IMR-90 (cell line): ENCODE measurements at regions not wholly inside any gene's neighbourhood (a gene's known extent, or its start where the extent isn't known, plus 50 kb on each side); places are given as distances from the start of the nearest gene placed in this dataset.

Source experiments
- ATAC-seq: fragments of 200-7000 bp; cut with Tn5 transposase; 2 replicates; pipeline ENCODE4 v1.9.1; 2020; ENCODE audit warnings: low read depth, mild to moderate bottlenecking, moderate library complexity
- BruUV-seq: library from RNA; stranded (reverse); fragments of 400-500 nt; replicated peaks from 2 replicates; lab custom pipeline; 2021; lab: Mats Ljungman, UMichigan
- CTCF ChIA-PET: fragments of 300-600 bp; formaldehyde crosslinking; extraction: SDS; loops from one replicate; lab custom pipeline; 2021; ENCODE audit warnings: antibody characterized with exemption; lab: Yijun Ruan, JAX
- POLR2A ChIA-PET: fragments of 300-600 bp; sonication (Branson Sonifier 250); formaldehyde crosslinking; loops from one replicate; lab custom pipeline; 2022; ENCODE audit warnings: antibody characterized with exemption; ENCODE audit not compliant: unreplicated experiment; lab: Charles Lee
- DNase-seq: peaks from one replicate; pipeline ENCODE4 v3.0.0; 2013
- H2AFZ ChIP-seq: replicated peaks from 2 replicates; pipeline ENCODE3; 2013; ENCODE audit warnings: low read length, mild to moderate bottlenecking; ENCODE audit not compliant: poor library complexity
- H2AK5ac ChIP-seq: 2 replicates; pipeline ENCODE4 v1.6.1; 2013; ENCODE audit warnings: low read depth, low read length, inconsistent platforms
- H2AK9ac ChIP-seq: replicated peaks from 2 replicates; pipeline ENCODE3; 2013; ENCODE audit warnings: mild to moderate bottlenecking, low read depth, low read length, moderate library complexity; ENCODE audit not compliant: poor library complexity
- H2BK120ac ChIP-seq: 2 replicates; pipeline ENCODE4 v1.6.1; 2013; ENCODE audit warnings: low read depth, low read length, inconsistent platforms
- H2BK15ac ChIP-seq: 3 replicates; pipeline ENCODE4 v1.6.1; 2013; ENCODE audit warnings: low read depth, low read length, inconsistent platforms
- H2BK20ac ChIP-seq: 2 replicates; pipeline ENCODE4 v1.6.1; 2013; ENCODE audit warnings: low read depth, mild to moderate bottlenecking, inconsistent platforms, low read length, moderate library complexity
- H2BK5ac ChIP-seq: 2 replicates; pipeline ENCODE4 v1.6.1; 2013; ENCODE audit warnings: mild to moderate bottlenecking, low read depth, low read length, inconsistent platforms; ENCODE audit not compliant: poor library complexity, severe bottlenecking
- H3K14ac ChIP-seq: replicated peaks from 2 replicates; pipeline ENCODE4 v1.6.1; 2013; ENCODE audit warnings: low read depth, low read length, inconsistent platforms
- H3K18ac ChIP-seq: 2 replicates; pipeline ENCODE4 v1.6.1; 2013; ENCODE audit warnings: low read depth, low read length, control low read depth
- H3K23ac ChIP-seq: 2 replicates; pipeline ENCODE4 v1.6.1; 2013; ENCODE audit warnings: low read depth, low read length, inconsistent platforms
- H3K27ac ChIP-seq: 2 replicates; pipeline ENCODE4 v1.5.1; 2013; ENCODE audit warnings: mild to moderate bottlenecking, control low read depth, low read length; ENCODE audit not compliant: insufficient read depth
- H3K27me3 ChIP-seq: 2 replicates; pipeline ENCODE4 v1.6.1; 2013; ENCODE audit warnings: low read length; ENCODE audit not compliant: control insufficient read depth, insufficient read depth
- H3K36me3 ChIP-seq: 2 replicates; pipeline ENCODE4 v1.6.1; 2013; ENCODE audit warnings: low read length, mixed read lengths; ENCODE audit not compliant: control insufficient read depth, insufficient read depth
- H3K4ac ChIP-seq: 2 replicates; pipeline ENCODE4 v1.6.1; 2013; ENCODE audit warnings: low read depth, low read length, inconsistent platforms
- H3K4me1 ChIP-seq: 2 replicates; pipeline ENCODE4 v1.6.1; 2013; ENCODE audit warnings: low read length, mixed read lengths; ENCODE audit not compliant: control insufficient read depth, insufficient read depth
- H3K4me2 ChIP-seq: 2 replicates; pipeline ENCODE4 v1.6.1; 2013; ENCODE audit warnings: low read depth, mild to moderate bottlenecking, control low read depth, low read length, moderate library complexity
- H3K4me3 ChIP-seq: 2 replicates; pipeline ENCODE4 v1.5.1; 2013; ENCODE audit warnings: low read depth, mild to moderate bottlenecking, control low read depth, low read length, moderate library complexity; ENCODE audit not compliant: insufficient read depth
- H3K56ac ChIP-seq: 2 replicates; pipeline ENCODE4 v1.6.1; 2013; ENCODE audit warnings: low read length, inconsistent platforms; ENCODE audit not compliant: insufficient read depth; ENCODE audit errors: extremely low read depth
- H3K79me1 ChIP-seq, 2 experiments: 2 replicates each; pipeline ENCODE4 v1.6.1; 2013; ENCODE audit warnings: low read length in 2 of 2, inconsistent platforms in 1 of 2, low read depth in 1 of 2
- H3K9ac ChIP-seq: 2 replicates; pipeline ENCODE4 v1.6.1; 2013; ENCODE audit warnings: low read depth, low read length, control low read depth
- H3K9me1 ChIP-seq: 2 replicates; pipeline ENCODE4 v1.6.1; 2013; ENCODE audit warnings: low read length, inconsistent platforms; ENCODE audit not compliant: insufficient read depth
- H3K9me3 ChIP-seq: 2 replicates; pipeline ENCODE4 v1.6.1; 2013; ENCODE audit warnings: low read length; ENCODE audit not compliant: control insufficient read depth, insufficient read depth
- H4K20me1 ChIP-seq: 2 replicates; pipeline ENCODE4 v1.6.1; 2013; ENCODE audit warnings: low read length, inconsistent platforms; ENCODE audit not compliant: insufficient read depth
- H4K5ac ChIP-seq: 2 replicates; pipeline ENCODE4 v1.6.1; 2013; ENCODE audit warnings: mild to moderate bottlenecking, low read depth, low read length, control low read depth
- H4K8ac ChIP-seq, 2 experiments: 2 replicates each; pipeline ENCODE4 v1.6.1; 2013; ENCODE audit warnings: low read depth in 2 of 2, low read length in 2 of 2, control low read depth in 1 of 2, inconsistent platforms in 1 of 2
- H4K91ac ChIP-seq: 2 replicates; pipeline ENCODE4 v1.6.1; 2013; ENCODE audit warnings: low read depth, low read length, inconsistent platforms; ENCODE audit not compliant: insufficient read depth
- WGBS, 2 experiments: methylation state at CpG; one replicate each; pipeline versions ENCODE4 v1.1.5 to v1.1.7; 2013; ENCODE audit warnings: missing lambda C conversion rate in 2 of 2; ENCODE audit not compliant: insufficient read length in 1 of 2; ENCODE audit errors: extremely low coverage in 2 of 2; 5-methylcytosine and 5-hydroxymethylcytosine counted together
- dilution Hi-C: fragments of 300-500 bp; cut with HindIII; formaldehyde crosslinking; loops from one replicate; pipeline ENCODE4 v1.14.3; 2018; ENCODE audit warnings: low sequenced_read_pairs; ENCODE audit not compliant: unreplicated experiment
- in situ Hi-C: fragments of 300-500 bp; cut with MboI; formaldehyde crosslinking; loops from 3 replicates; pipeline ENCODE4 v1.14.3; 2019; ENCODE audit warnings: low sequenced_read_pairs, inconsistent platforms, mixed read lengths
- intact Hi-C: fragments of 100-400 bp; cut with micrococcal nuclease; formaldehyde crosslinking; loops from 2 replicates; pipeline ENCODE4 v1.10.0; 2022
- TF ChIP-seq, protein P1 (sequence below): conservative IDR thresholded peaks from 2 replicates; pipeline ENCODE4 v1.5.1; 2012; ENCODE audit warnings: mild to moderate bottlenecking, low read depth, low read length, improper control_type of control experiment

DNA sequence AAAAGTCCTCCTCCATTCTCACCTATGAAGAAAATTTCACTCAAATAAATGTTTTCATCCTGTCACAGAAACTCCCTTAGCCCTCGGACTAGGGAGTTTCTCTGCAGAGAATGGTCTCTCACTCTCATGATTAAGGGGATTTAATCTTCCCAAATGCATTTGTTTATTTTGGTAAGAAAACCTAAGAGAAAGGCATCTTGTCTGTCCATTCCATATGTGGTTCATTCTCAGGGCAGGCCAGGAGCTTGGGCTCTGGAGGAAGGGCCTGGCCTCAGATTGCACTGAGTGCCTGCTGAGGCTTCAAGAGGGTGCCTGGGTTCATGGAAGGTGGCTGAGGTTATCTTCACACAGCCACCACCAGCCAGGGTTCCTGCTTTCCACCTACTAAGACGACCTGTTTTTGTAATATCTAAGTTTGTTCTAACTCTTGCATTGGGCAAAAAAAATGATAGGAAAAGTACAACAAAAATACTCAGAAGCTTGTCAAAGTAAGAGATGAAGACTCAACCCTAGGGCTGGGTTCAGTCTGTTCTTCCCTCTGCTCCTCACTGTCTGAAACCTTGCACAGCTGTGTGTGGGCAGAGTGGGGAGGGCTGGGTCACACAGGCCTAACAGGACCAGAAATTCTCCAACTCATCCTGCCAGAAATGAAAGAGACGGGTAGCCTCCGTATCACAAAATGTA, 186.7 kb downstream of the CXCL12 start:
- ATAC-seq, result peak; percentile 45; the same call in 1 of the 2 replicates
- H3K79me1 ChIP-seq, result no peaks in the 10 kb centered on the region
- peak overlapping the region; percentile 30; the same call in 1 of the 2 replicates for H2BK120ac ChIP-seq
- peak overlapping the region; percentile 80 for H2BK20ac ChIP-seq
- H3K9me1 ChIP-seq, result peaks cover 12% of the 10 kb centered on the region
- BruUV-seq, result no TSS peak
- peak overlapping the region; percentile 45; the same call in 1 of the 2 replicates for H3K4me2 ChIP-seq
- DNase-seq, result peak; percentile 73
- H2AK5ac ChIP-seq, result 0 out of 2 replicates have a peak overlapping the region, but pooled peaks have one; percentile 56
- no peak overlapping the region for H3K14ac ChIP-seq
- H3K27ac ChIP-seq, result no peak overlapping the region; the same call in 1 of the 2 replicates
- no peak overlapping the region for H2BK5ac ChIP-seq
- intact Hi-C loops (no loop called here), dilution Hi-C loops (no loop called here), in situ Hi-C loops (no loop called here)
- peaks cover 3% of the 10 kb centered on the region; the same call in 1 of the 2 replicates for H4K20me1 ChIP-seq
- H2BK15ac ChIP-seq, result no peak overlapping the region; the same call in 2 of the 3 replicates
- no peak overlapping the region; the same call in 1 of the 2 replicates for H4K5ac ChIP-seq
- no peak overlapping the region for H3K23ac ChIP-seq
- H4K91ac ChIP-seq, result no peak overlapping the region
- POLR2A ChIA-PET, result interaction anchor here (0.5 kb wide), 1 partner anchor 298 kb away, joined by 4 read pairs; no protein-coding TSS in a partner anchor
- TF ChIP-seq, protein P1, sequence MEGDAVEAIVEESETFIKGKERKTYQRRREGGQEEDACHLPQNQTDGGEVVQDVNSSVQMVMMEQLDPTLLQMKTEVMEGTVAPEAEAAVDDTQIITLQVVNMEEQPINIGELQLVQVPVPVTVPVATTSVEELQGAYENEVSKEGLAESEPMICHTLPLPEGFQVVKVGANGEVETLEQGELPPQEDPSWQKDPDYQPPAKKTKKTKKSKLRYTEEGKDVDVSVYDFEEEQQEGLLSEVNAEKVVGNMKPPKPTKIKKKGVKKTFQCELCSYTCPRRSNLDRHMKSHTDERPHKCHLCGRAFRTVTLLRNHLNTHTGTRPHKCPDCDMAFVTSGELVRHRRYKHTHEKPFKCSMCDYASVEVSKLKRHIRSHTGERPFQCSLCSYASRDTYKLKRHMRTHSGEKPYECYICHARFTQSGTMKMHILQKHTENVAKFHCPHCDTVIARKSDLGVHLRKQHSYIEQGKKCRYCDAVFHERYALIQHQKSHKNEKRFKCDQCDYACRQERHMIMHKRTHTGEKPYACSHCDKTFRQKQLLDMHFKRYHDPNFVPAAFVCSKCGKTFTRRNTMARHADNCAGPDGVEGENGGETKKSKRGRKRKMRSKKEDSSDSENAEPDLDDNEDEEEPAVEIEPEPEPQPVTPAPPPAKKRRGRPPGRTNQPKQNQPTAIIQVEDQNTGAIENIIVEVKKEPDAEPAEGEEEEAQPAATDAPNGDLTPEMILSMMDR, result no peak
- no peaks in the 10 kb centered on the region for H3K36me3 ChIP-seq
- H3K27me3 ChIP-seq, result peaks cover 18% of the 10 kb centered on the region
- peaks cover 6% of the 10 kb centered on the region for H3K9me3 ChIP-seq
- H2AFZ ChIP-seq, result peak overlapping the region; percentile 35
- 0 out of 4 replicates have a peak overlapping the region, but pooled peaks of 1 of the 2 experiments have one; percentile 19 for H4K8ac ChIP-seq
- H3K9ac ChIP-seq, result no peak overlapping the region
- CTCF ChIA-PET, result interaction anchor here (0.9 kb wide), 1 partner anchor 11 kb away, joined by 3 read pairs; no protein-coding TSS in a partner anchor
- no CpG with 5 or more reads among the region's 4 CpGs for WGBS, 2 experiments
- no peak overlapping the region for H3K4me3 ChIP-seq
- H3K56ac ChIP-seq, result no peak overlapping the region
- H2AK9ac ChIP-seq, result no peak overlapping the region
- peak overlapping the region; percentile 64 for H3K18ac ChIP-seq
- peaks cover 27% of the 10 kb centered on the region for H3K4me1 ChIP-seq
- H3K4ac ChIP-seq, result peak overlapping the region; percentile 50; the same call in 1 of the 2 replicates
